ENCODE measurements at regions not wholly inside any gene's neighbourhood (a gene's known extent, or its start where the extent isn't known, plus 50 kb on each side); places are given as distances from the start of the nearest gene placed in this dataset.

- DNase-seq (ENCODE audit: low read depth, low spot score) (no peak), ATAC-seq (no peak)
- in situ Hi-C loops (cut with HindIII; ENCODE audit: low pct_unique_long_range_greater_than_20kb, low sequenced_read_pairs) (no loop called here), intact Hi-C loops (cut with micrococcal nuclease; ENCODE audit: unreplicated experiment) (no loop called here)
- no peak overlapping the region for H3K27ac ChIP-seq (ENCODE audit: low read length)
- H3K4me1 ChIP-seq (ENCODE audit: control insufficient read depth, insufficient read depth, low read length) = no peaks in the 10 kb centered on the region
- no TSS peak for BruUV-seq (replicated peaks)
- ChIA-PET POLR2A (no interaction called here), CTCF (no interaction called here)
- H3K9me3 ChIP-seq (ENCODE audit: control insufficient read depth, insufficient read depth, low read depth, low read length) = no peaks in the 10 kb centered on the region
- H3K36me3 ChIP-seq (ENCODE audit: control insufficient read depth, insufficient read depth, low read length) = no peaks in the 10 kb centered on the region
- H3K27me3 ChIP-seq (ENCODE audit: control insufficient read depth, insufficient read depth, low read length) = no peaks in the 10 kb centered on the region
- TF ChIP-seq CTCF (IDR thresholded peaks at IDR 0.05) (no peak), POLR2AphosphoS5 (IDR thresholded peaks at IDR 0.05; ENCODE audit: low read depth, low read length) (no peak), SIN3A (IDR thresholded peaks at IDR 0.05; ENCODE audit: borderline replicate concordance, insufficient read depth, low read depth, low read length) (no peak), REST (IDR thresholded peaks at IDR 0.05; ENCODE audit: insufficient read depth in 1 of 2, low read depth in 2 of 2, low read length in 1 of 2) (no peak), TCF7L2 (IDR thresholded peaks at IDR 0.05; ENCODE audit: low read depth, low read length) (no peak)
- no peak overlapping the region for H3K4me3 ChIP-seq (ENCODE audit: low read depth in 2 of 2, low read length in 2 of 2)
Observed at GRCh38 chr2:15750433-15750814, 158.8 kb downstream of the DDX1 start.

GRCh38 chr2:15750822-15751329 lies 159.2 kb downstream of the DDX1 start:
- H3K4me3 ChIP-seq (ENCODE audit: low read depth in 2 of 2, low read length in 2 of 2) = no peak overlapping the region
- no peak for ATAC-seq
- in situ Hi-C loops (cut with HindIII; ENCODE audit: low pct_unique_long_range_greater_than_20kb, low sequenced_read_pairs) = no loop called here
- no peaks in the 10 kb centered on the region for H3K27me3 ChIP-seq (ENCODE audit: control insufficient read depth, insufficient read depth, low read length)
- H3K27ac ChIP-seq (ENCODE audit: low read length) = no peak overlapping the region
- intact Hi-C loops (cut with micrococcal nuclease; ENCODE audit: unreplicated experiment) = no loop called here
- BruUV-seq (replicated peaks) = no TSS peak
- H3K9me3 ChIP-seq (ENCODE audit: control insufficient read depth, insufficient read depth, low read depth, low read length) = no peaks in the 10 kb centered on the region
- no peaks in the 10 kb centered on the region for H3K4me1 ChIP-seq (ENCODE audit: control insufficient read depth, insufficient read depth, low read length)
- H3K36me3 ChIP-seq (ENCODE audit: control insufficient read depth, insufficient read depth, low read length) = no peaks in the 10 kb centered on the region
- CTCF ChIA-PET = interaction anchor here (0.6 kb wide), 2 partner anchors 597 to 747 kb away, joined by 5 read pairs; no protein-coding TSS in a partner anchor
- POLR2A ChIA-PET = no interaction called here
- no peak for DNase-seq (ENCODE audit: low read depth, low spot score)
- TF ChIP-seq TCF7L2 (IDR thresholded peaks at IDR 0.05; ENCODE audit: low read depth, low read length) (no peak), SIN3A (IDR thresholded peaks at IDR 0.05; ENCODE audit: borderline replicate concordance, insufficient read depth, low read depth, low read length) (no peak), CTCF (IDR thresholded peaks at IDR 0.05) (no peak)
